ENCODE measurements at regions not wholly inside any gene's neighbourhood (a gene's known extent, or its start where the extent isn't known, plus 50 kb on each side); places are given as distances from the start of the nearest gene placed in this dataset.
"Not testable (repeated sequence)": the region's sequence is repeated elsewhere in the genome, so short reads cannot be mapped to it uniquely, and the experiment has no call there.

- FAIRE-seq (no peak), DNase-seq (ENCODE audit: insufficient read length) (no peak)
- TF ChIP-seq POLR2A (IDR thresholded peaks at IDR 0.05; ENCODE audit: low read depth, low read length), result no peak
- no peak for TF ChIP-seq TAF1 (IDR thresholded peaks at IDR 0.05; ENCODE audit: borderline replicate concordance, low read depth, low read length)
- TF ChIP-seq POLR2AphosphoS5 (IDR thresholded peaks at IDR 0.05; ENCODE audit: low read depth, low read length), result no peak
Measured at GRCh38 chr13:48583859-48584311, 51.0 kb upstream of the RCBTB2 start.

DNA sequence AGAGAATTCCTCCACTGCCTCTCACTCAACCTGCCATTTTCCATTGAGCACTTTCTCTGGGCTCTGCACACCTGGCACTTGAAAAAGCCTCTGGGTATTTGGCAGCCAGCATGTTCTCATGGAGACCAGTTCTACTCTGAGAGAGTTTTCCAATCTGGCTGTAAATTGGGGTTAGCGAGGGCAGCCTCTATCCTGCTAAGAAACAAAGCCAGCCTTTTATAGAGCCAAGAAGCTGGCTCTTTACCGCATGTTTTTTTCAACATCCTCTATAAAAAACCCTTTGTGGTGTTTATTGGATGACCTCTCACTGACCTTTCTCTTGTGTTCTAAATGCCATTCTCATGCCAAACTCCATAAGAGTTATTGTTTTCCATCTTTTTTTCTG, 52.6 kb upstream of the RCBTB2 start:
- no peak for DNase-seq (ENCODE audit: insufficient read length)
- TF ChIP-seq POLR2A (IDR thresholded peaks at IDR 0.05; ENCODE audit: low read depth, low read length) (no peak), POLR2AphosphoS5 (IDR thresholded peaks at IDR 0.05; ENCODE audit: low read depth, low read length) (no peak), TAF1 (IDR thresholded peaks at IDR 0.05; ENCODE audit: borderline replicate concordance, low read depth, low read length) (no peak)
- FAIRE-seq, result no peak

GRCh38 chr13:48586591-48587103, 53.8 kb upstream of the RCBTB2 start:
- FAIRE-seq (no peak), DNase-seq (ENCODE audit: insufficient read length) (no peak)
- no peak for TF ChIP-seq POLR2A (IDR thresholded peaks at IDR 0.05; ENCODE audit: low read depth, low read length)
- no peak for TF ChIP-seq POLR2AphosphoS5 (IDR thresholded peaks at IDR 0.05; ENCODE audit: low read depth, low read length)
- TF ChIP-seq TAF1 (IDR thresholded peaks at IDR 0.05; ENCODE audit: borderline replicate concordance, low read depth, low read length), result no peak

DNA sequence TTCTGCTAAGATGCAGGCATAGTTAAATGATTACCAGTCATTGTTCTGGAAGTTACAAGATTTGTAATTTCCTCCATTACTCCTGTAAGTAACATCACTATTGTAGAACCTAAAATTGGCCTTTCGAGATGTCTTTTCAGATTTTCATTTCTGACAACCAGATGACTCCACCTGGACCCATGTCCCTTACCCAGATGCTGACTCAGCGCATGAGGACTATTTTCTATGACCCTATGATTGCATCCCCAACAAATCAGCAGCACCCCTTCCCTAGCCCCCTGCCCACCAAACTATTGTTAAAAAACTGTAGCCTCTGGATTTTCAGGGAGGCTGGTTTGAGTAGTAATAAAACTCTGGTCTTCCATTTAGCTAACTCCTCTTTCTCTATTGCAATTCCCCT, 55.2 kb upstream of the RCBTB2 start:
- TF ChIP-seq POLR2A (IDR thresholded peaks at IDR 0.05; ENCODE audit: low read depth, low read length) (no peak), POLR2AphosphoS5 (IDR thresholded peaks at IDR 0.05; ENCODE audit: low read depth, low read length) (no peak), TAF1 (IDR thresholded peaks at IDR 0.05; ENCODE audit: borderline replicate concordance, low read depth, low read length) (no peak)
- no peak for FAIRE-seq
- no peak for DNase-seq (ENCODE audit: insufficient read length)

DNA sequence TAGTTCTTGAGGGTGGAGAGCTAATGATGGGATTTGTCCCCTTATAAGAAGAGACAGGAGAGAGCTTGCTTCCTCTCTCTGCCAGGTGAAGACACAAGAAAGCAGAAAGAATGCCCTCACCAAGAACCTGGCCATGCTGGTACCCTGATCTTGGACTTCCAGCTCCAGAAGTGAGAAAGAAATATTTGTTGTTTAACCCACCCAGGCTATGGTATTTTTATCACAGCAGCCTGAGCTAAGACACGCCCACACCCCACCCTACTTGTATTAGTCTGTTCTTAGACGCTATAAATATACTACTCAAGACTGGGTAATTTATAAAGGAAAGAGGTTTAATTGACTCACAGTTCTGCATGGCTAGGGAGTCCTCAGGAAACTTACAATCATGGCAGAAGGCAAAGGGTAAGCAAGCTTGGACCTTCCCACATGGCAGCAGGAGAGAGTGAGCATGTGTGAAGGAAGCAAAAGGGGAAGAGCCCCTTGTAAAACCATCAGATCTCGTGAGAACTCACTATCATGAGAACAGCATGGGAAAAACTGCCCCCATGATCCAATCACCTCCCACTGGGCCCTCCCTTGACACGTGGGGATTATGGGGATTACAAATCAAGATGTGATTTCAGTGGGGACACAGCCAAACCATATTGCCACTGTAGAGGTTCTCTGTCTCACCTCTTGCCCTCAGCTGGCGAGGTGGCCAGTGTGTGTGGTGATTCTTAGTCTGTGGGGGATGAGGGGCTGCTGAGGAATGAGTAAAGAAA, 57.4 kb upstream of the RCBTB2 start:
- DNase-seq (ENCODE audit: insufficient read length), result no peak
- peak; percentile 5 for FAIRE-seq
- no peak for TF ChIP-seq POLR2AphosphoS5 (IDR thresholded peaks at IDR 0.05; ENCODE audit: low read depth, low read length)
- no peak for TF ChIP-seq TAF1 (IDR thresholded peaks at IDR 0.05; ENCODE audit: borderline replicate concordance, low read depth, low read length)
- no peak for TF ChIP-seq POLR2A (IDR thresholded peaks at IDR 0.05; ENCODE audit: low read depth, low read length)

GRCh38 chr13:48591124-48591872, 58.4 kb upstream of the RCBTB2 start:
- not testable (repeated sequence) for FAIRE-seq; DNase-seq (ENCODE audit: insufficient read length)

DNA sequence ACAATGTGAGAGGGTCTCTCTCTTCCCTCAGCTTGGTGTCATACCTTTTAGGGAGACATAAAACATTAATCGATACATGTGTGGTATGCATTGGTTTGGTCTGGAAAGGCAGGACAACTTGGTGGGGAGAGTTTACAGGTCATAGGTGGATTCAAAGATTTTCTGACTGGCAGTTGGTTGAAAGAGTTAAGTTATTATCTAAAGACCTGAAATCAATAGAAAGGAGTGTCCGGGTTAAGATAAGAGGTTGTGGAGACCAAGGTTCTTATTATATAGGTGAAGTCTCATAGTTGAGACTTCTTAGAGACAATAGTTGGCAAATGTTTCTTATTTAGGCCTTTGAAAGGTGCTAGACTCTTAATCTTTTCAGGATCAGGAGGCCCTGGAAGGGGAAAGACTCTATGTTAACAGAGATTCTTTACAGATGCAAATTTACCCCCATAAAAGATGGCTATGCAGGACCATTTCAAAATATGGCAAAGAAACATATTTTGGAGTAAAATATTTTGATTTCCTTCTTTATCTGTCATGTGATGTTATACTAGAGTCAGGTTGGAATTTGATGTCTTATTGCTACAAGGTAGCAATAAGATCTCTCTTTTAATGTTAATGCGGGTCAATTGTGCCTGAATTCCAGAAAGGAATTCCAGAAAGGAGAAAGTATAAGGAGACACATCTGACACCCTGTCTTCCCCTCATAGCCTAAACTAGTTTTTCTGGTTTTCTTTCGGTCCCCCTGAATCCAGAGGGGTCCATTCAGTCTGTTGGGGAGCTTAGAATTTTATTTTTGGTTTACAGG, 59.2 kb upstream of the RCBTB2 start:
- TF ChIP-seq POLR2AphosphoS5 (IDR thresholded peaks at IDR 0.05; ENCODE audit: low read depth, low read length) (no peak), TAF1 (IDR thresholded peaks at IDR 0.05; ENCODE audit: borderline replicate concordance, low read depth, low read length) (no peak), POLR2A (IDR thresholded peaks at IDR 0.05; ENCODE audit: low read depth, low read length) (no peak)
- DNase-seq (ENCODE audit: insufficient read length) (no peak), FAIRE-seq (peak; percentile 21)

DNA sequence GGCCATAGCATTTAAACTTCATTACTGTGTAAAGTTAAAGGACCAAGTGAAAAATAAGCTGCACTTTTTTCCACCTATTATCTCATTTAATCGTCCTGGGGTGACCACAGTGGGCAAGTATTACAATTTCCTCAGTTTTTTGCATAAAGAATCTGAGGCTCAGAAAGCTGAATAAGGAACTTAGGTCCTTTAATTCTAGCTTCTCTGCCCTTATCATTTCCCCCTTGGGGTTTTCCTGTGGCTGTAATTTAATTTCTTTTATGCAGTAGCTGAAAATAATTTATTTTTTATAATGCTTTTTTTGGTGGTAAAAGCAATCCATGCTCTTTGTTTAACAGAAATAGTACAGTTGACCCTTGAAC, 59.8 kb upstream of the RCBTB2 start:
- FAIRE-seq (no peak), DNase-seq (ENCODE audit: insufficient read length) (no peak)
- no peak for TF ChIP-seq TAF1 (IDR thresholded peaks at IDR 0.05; ENCODE audit: borderline replicate concordance, low read depth, low read length)

DNA sequence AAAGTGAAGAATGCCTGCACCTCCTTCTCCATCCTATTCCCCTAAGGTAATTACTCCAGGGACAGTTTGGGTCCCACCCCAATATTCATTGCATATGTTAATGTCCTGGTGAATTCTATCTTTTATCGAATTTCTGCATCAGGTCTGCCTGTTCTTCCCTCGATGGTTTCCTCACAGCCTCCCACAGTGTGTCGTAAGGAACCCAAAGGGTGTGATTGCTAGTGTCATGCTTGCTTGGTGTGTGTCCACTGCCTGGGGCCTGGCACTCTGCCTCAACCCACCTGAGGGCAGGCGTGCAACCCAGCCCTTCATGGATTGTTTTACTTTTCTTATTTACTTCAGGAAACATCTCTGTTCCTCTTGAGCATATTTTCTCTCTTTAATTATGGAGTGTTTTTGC, 60.2 kb upstream of the CYSLTR2 start:
- TF ChIP-seq TAF1 (IDR thresholded peaks at IDR 0.05; ENCODE audit: borderline replicate concordance, low read depth, low read length), result no peak
- TF ChIP-seq POLR2A (IDR thresholded peaks at IDR 0.05; ENCODE audit: low read depth, low read length), result no peak
- no peak for TF ChIP-seq POLR2AphosphoS5 (IDR thresholded peaks at IDR 0.05; ENCODE audit: low read depth, low read length)
- FAIRE-seq (no peak), DNase-seq (ENCODE audit: insufficient read length) (no peak)

- no peak for TF ChIP-seq POLR2AphosphoS5 (IDR thresholded peaks at IDR 0.05; ENCODE audit: low read depth, low read length)
- no peak for TF ChIP-seq TAF1 (IDR thresholded peaks at IDR 0.05; ENCODE audit: borderline replicate concordance, low read depth, low read length)
- no peak for TF ChIP-seq POLR2A (IDR thresholded peaks at IDR 0.05; ENCODE audit: low read depth, low read length)
- peak; percentile 67 for FAIRE-seq
- DNase-seq (ENCODE audit: insufficient read length), result no peak
Measured at GRCh38 chr13:48594096-48594815, 59.5 kb upstream of the CYSLTR2 start.

Data from GM12892 (cell line).